ACHN (cell line): ENCODE measurements at regions not wholly inside any gene's neighbourhood (a gene's known extent, or its start where the extent isn't known, plus 50 kb on each side); places are given as distances from the start of the nearest gene placed in this dataset.
A peak's percentile ranks its signal among the peaks of the same experiment; 100 is the strongest.

Experiments
- DNase-seq: peaks from one replicate; pipeline ENCODE4 v3.0.0-alpha.2; 2015
- in situ Hi-C: cut with HindIII; loops from 2 replicates; pipeline ENCODE4 v1.10.0; 2017; ENCODE audit warnings: low sequenced_read_pairs, low pct_ligation_motif_present, low pct_unique_long_range_greater_than_20kb

GRCh38 chr21:35942211-35943144 lies 117.8 kb downstream of the SETD4 start:
- in situ Hi-C loops = no loop called here
- no peak for DNase-seq

- in situ Hi-C loops = no loop called here
Measured at GRCh38 chr21:35940074-35940927, 120.0 kb downstream of the SETD4 start.

GRCh38 chr21:35938446-35938845 lies 121.9 kb downstream of the SETD4 start:
- no peak for DNase-seq
- in situ Hi-C loops = no loop called here

More at GRCh38 chr21:35940074-35940927, 120.0 kb downstream of the SETD4 start:
- DNase-seq = peak; percentile 64

- in situ Hi-C loops = no loop called here
- peak; percentile 69 for DNase-seq
Measured at GRCh38 chr21:35933466-35933865, 126.9 kb downstream of the SETD4 start.

- DNase-seq = peak; percentile 84
- in situ Hi-C loops = no loop called here
Measured at GRCh38 chr21:35932232-35932911, 128.0 kb downstream of the SETD4 start.

GRCh38 chr21:35929901-35930300 lies 130.4 kb downstream of the SETD4 start:
- in situ Hi-C loops = no loop called here

GRCh38 chr21:35927262-35927661 lies 133.1 kb downstream of the SETD4 start:
- in situ Hi-C loops = no loop called here
- no peak for DNase-seq

More at GRCh38 chr21:35929901-35930300, 130.4 kb downstream of the SETD4 start:
- no peak for DNase-seq

- in situ Hi-C loops = no loop called here
- no peak for DNase-seq
Measured at GRCh38 chr21:35926003-35926740, 134.2 kb downstream of the SETD4 start.

GRCh38 chr21:35925497-35925896 lies 134.8 kb downstream of the SETD4 start:
- in situ Hi-C loops = no loop called here
- peak; percentile 3 for DNase-seq

- DNase-seq = peak; percentile 27
- in situ Hi-C loops = no loop called here
Measured at GRCh38 chr21:35924714-35925301, 135.5 kb downstream of the SETD4 start.

GRCh38 chr21:35923971-35924370 lies 136.4 kb downstream of the SETD4 start:
- DNase-seq = no peak

GRCh38 chr21:35922618-35923017 lies 137.7 kb downstream of the SETD4 start:
- in situ Hi-C loops = no loop called here
- no peak for DNase-seq

More at GRCh38 chr21:35923971-35924370, 136.4 kb downstream of the SETD4 start:
- in situ Hi-C loops = no loop called here

- no peak for DNase-seq
- in situ Hi-C loops = no loop called here
Measured at GRCh38 chr21:35921471-35921870, 138.9 kb downstream of the SETD4 start.

GRCh38 chr21:35920436-35920835 lies 139.9 kb downstream of the SETD4 start:
- in situ Hi-C loops = no loop called here
- no peak for DNase-seq

- DNase-seq = no peak
- in situ Hi-C loops = no loop called here
Measured at GRCh38 chr21:35915030-35915429, 145.3 kb downstream of the SETD4 start.

GRCh38 chr21:35911412-35912191 lies 148.7 kb downstream of the SETD4 start:
- no peak for DNase-seq

More at GRCh38 chr21:35911412-35912191, 148.7 kb downstream of the SETD4 start:
- in situ Hi-C loops = no loop called here
